HepG2 (cell line): ENCODE measurements at regions not wholly inside any gene's neighbourhood (a gene's known extent, or its start where the extent isn't known, plus 50 kb on each side); places are given as distances from the start of the nearest gene placed in this dataset.
"Not testable (repeated sequence)": the region's sequence is repeated elsewhere in the genome, so short reads cannot be mapped to it uniquely, and the experiment has no call there.

Experiments used
- ARID5B ChIP-seq: IDR thresholded peaks from 2 replicates; pipeline ENCODE4 v1.4.0; 2020; ENCODE audit warnings: mild to moderate bottlenecking, missing genetic modification reagents
- BORCS8-MEF2B ChIP-seq: sonication (generic); formaldehyde crosslinking; IDR thresholded peaks from 2 replicates; pipeline ENCODE4 v1.8.0; 2022; ENCODE audit warnings: mild to moderate bottlenecking, missing genetic modification reagents
- FOXA1 ChIP-seq, 2 experiments: fragments of 450-650 bp in 1 of 2; sonication (generic) in 1 of 2; formaldehyde crosslinking in 1 of 2; IDR thresholded peaks; 2 replicates each; pipeline versions ENCODE4 v1.4.0 to v1.6.1; 2016 to 2020; ENCODE audit warnings: missing genetic modification reagents in 1 of 2
- FOXA3 ChIP-seq: IDR thresholded peaks from 2 replicates; pipeline ENCODE4 v1.6.1; 2016; ENCODE audit warnings: missing genetic modification reagents, missing compliant biosample characterization
- HNF4A ChIP-seq: sonication (generic); formaldehyde crosslinking; IDR thresholded peaks from 2 replicates; pipeline ENCODE4 v1.4.0; 2020; ENCODE audit warnings: missing genetic modification reagents
- SALL1 ChIP-seq: sonication (generic); formaldehyde crosslinking; IDR thresholded peaks from 2 replicates; pipeline ENCODE4 v1.8.0; 2022; ENCODE audit warnings: mild to moderate bottlenecking, missing genetic modification reagents
- ZNF687 ChIP-seq: sonication (generic); formaldehyde crosslinking; IDR thresholded peaks from 2 replicates; pipeline ENCODE4 v1.5.1; 2020; ENCODE audit warnings: mild to moderate bottlenecking, missing genetic modification reagents, moderate library complexity
- TF ChIP-seq, protein P1 (sequence below): IDR thresholded peaks from 2 replicates; pipeline ENCODE4 v1.6.1; 2016; ENCODE audit warnings: low read depth
- TF ChIP-seq, protein P2 (sequence below): sonication (generic); formaldehyde crosslinking; conservative IDR thresholded peaks from 2 replicates; pipeline ENCODE4 v1.8.1; 2023; ENCODE audit warnings: missing genetic modification reagents

- TF ChIP-seq ARID5B (CRISPR knock-in tag) (peak; percentile 59; the same call in 1 of the 2 replicates), BORCS8-MEF2B (0 out of 2 replicates have a peak, but pooled peaks have one; percentile 35), FOXA3 (CRISPR knock-in tag) (peak; percentile 52; the same call in 1 of the 2 replicates), ZNF687 (CRISPR knock-in tag) (peak; percentile 28; the same call in 1 of the 2 replicates), HNF4A (0 out of 2 replicates have a peak, but pooled peaks have one; percentile 17), FOXA1 (CRISPR knock-in tag; IDR thresholded peaks at IDR 0.05) (peak; percentile 70), SALL1 (CRISPR knock-in tag) (peak; percentile 32; the same call in 1 of the 2 replicates)
- TF ChIP-seq FOXA1 (IDR thresholded peaks at IDR 0.05): not testable (repeated sequence)
- TF ChIP-seq, protein P1, sequence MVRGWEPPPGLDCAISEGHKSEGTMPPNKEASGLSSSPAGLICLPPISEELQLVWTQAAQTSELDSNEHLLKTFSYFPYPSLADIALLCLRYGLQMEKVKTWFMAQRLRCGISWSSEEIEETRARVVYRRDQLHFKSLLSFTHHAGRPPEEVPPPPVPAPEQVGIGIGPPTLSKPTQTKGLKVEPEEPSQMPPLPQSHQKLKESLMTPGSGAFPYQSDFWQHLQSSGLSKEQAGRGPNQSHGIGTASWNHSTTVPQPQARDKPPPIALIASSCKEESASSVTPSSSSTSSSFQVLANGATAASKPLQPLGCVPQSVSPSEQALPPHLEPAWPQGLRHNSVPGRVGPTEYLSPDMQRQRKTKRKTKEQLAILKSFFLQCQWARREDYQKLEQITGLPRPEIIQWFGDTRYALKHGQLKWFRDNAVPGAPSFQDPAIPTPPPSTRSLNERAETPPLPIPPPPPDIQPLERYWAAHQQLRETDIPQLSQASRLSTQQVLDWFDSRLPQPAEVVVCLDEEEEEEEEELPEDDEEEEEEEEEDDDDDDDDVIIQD: peak; percentile 49; the same call in 1 of the 2 replicates
- TF ChIP-seq, protein P2, sequence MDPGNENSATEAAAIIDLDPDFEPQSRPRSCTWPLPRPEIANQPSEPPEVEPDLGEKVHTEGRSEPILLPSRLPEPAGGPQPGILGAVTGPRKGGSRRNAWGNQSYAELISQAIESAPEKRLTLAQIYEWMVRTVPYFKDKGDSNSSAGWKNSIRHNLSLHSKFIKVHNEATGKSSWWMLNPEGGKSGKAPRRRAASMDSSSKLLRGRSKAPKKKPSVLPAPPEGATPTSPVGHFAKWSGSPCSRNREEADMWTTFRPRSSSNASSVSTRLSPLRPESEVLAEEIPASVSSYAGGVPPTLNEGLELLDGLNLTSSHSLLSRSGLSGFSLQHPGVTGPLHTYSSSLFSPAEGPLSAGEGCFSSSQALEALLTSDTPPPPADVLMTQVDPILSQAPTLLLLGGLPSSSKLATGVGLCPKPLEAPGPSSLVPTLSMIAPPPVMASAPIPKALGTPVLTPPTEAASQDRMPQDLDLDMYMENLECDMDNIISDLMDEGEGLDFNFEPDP (CRISPR knock-in tag): 0 out of 2 replicates have a peak, but pooled peaks have one; percentile 24
Observed at GRCh38 chr2:167558272-167558991, 670.2 kb downstream of the XIRP2 start (continued).
